MM.1S (cell line): ENCODE measurements at regions not wholly inside any gene's neighbourhood (a gene's known extent, or its start where the extent isn't known, plus 50 kb on each side); places are given as distances from the start of the nearest gene placed in this dataset.

Source experiments
- DNase-seq: peaks from one replicate; pipeline ENCODE4 v3.0.0-alpha.2; 2015
- H2AFZ ChIP-seq: fragments of 300-600 bp; sonication (generic); 2 replicates; pipeline ENCODE4 v1.6.0; 2016; ENCODE audit warnings: antibody characterized with exemption, low read length
- H3F3A ChIP-seq: fragments of 300-600 bp; sonication (generic); 2 replicates; pipeline ENCODE4 v1.6.1; 2016; ENCODE audit warnings: mild to moderate bottlenecking, antibody characterized with exemption, low read length, moderate library complexity, mixed read lengths; ENCODE audit not compliant: insufficient read depth
- H3K27ac ChIP-seq: fragments of 300-600 bp; sonication (generic); 2 replicates; pipeline ENCODE4 v1.5.1; 2016; ENCODE audit warnings: mild to moderate bottlenecking, low read length
- H3K27me3 ChIP-seq: fragments of 300-600 bp; sonication (generic); replicated peaks from 2 replicates; pipeline ENCODE4 v1.6.0; 2016; ENCODE audit warnings: low read length; ENCODE audit not compliant: insufficient read depth
- H3K36me3 ChIP-seq: fragments of 300-600 bp; sonication (generic); replicated peaks from 2 replicates; pipeline ENCODE4 v1.6.1; 2016; ENCODE audit warnings: mild to moderate bottlenecking, low read length, mixed read lengths; ENCODE audit not compliant: insufficient read depth
- H3K4me1 ChIP-seq: fragments of 300-600 bp; sonication (generic); 2 replicates; pipeline ENCODE4 v1.6.1; 2016; ENCODE audit warnings: low read length, mixed read lengths
- H3K4me2 ChIP-seq: fragments of 300-600 bp; sonication (generic); 2 replicates; pipeline ENCODE4 v1.6.0; 2016; ENCODE audit warnings: low read depth, low read length
- H3K4me3 ChIP-seq: fragments of 300-600 bp; sonication (generic); 2 replicates; pipeline ENCODE4 v1.5.1; 2016; ENCODE audit warnings: low read length, mixed read lengths
- H3K79me2 ChIP-seq: fragments of 300-600 bp; sonication (generic); 2 replicates; pipeline ENCODE4 v1.6.1; 2016; ENCODE audit warnings: mixed run types, low read length, mixed read lengths
- H3K9ac ChIP-seq: fragments of 300-600 bp; sonication (generic); 2 replicates; pipeline ENCODE4 v1.6.1; 2016; ENCODE audit warnings: low read length, mixed read lengths
- H3K9me2 ChIP-seq: fragments of 300-600 bp; sonication (generic); replicated peaks from 2 replicates; pipeline ENCODE4 v1.6.1; 2016; ENCODE audit warnings: mild to moderate bottlenecking, low read length, mixed read lengths; ENCODE audit not compliant: insufficient read depth
- H3K9me3 ChIP-seq: fragments of 300-600 bp; sonication (generic); replicated peaks from 2 replicates; pipeline ENCODE4 v1.6.1; 2016; ENCODE audit warnings: mild to moderate bottlenecking, low read length, mixed read lengths; ENCODE audit not compliant: insufficient read depth
- H4K20me1 ChIP-seq: fragments of 300-600 bp; sonication (generic); 2 replicates; pipeline ENCODE4 v1.6.1; 2016; ENCODE audit warnings: mild to moderate bottlenecking, low read length, moderate library complexity, mixed read lengths; ENCODE audit not compliant: insufficient read depth
- CTCF ChIP-seq: fragments of 300-600 bp; sonication (generic); IDR thresholded peaks from 2 replicates; pipeline ENCODE4 v1.5.1; 2016; ENCODE audit warnings: antibody characterized with exemption, low read length, mixed read lengths
- EZH2 ChIP-seq: fragments of 300-600 bp; sonication (generic); optimal IDR thresholded peaks from 2 replicates; pipeline ENCODE3; 2017; ENCODE audit warnings: low read depth, mild to moderate bottlenecking, antibody characterized with exemption, low read length, mixed read lengths
- EZH2phosphoT487 ChIP-seq: fragments of 300-600 bp; sonication (generic); IDR thresholded peaks from 2 replicates; pipeline ENCODE4 v1.6.1; 2018; ENCODE audit warnings: antibody characterized with exemption, low read length

GRCh38 chr2:61763605-61764034 is 90.2 kb downstream of the FAM161A start:
- H3K27ac ChIP-seq: peak overlapping the region; percentile 97
- H3K4me2 ChIP-seq: peak overlapping the region; percentile 73
- H3K36me3 ChIP-seq: no peaks in the 10 kb centered on the region
- H3F3A ChIP-seq: peaks cover 16% of the 10 kb centered on the region
- H3K9me3 ChIP-seq: no peaks in the 10 kb centered on the region
- H3K4me1 ChIP-seq: no peaks in the 10 kb centered on the region
- no peak for TF ChIP-seq EZH2phosphoT487
- TF ChIP-seq CTCF: peak; percentile 22
- DNase-seq: no peak
- H3K4me3 ChIP-seq: peak overlapping the region; percentile 89
- peak overlapping the region; percentile 94 for H3K9ac ChIP-seq
- H3K79me2 ChIP-seq: no peaks in the 10 kb centered on the region
- H3K27me3 ChIP-seq: no peaks in the 10 kb centered on the region
- peak overlapping the region; percentile 81 for H2AFZ ChIP-seq
- H4K20me1 ChIP-seq: no peaks in the 10 kb centered on the region
- no peaks in the 10 kb centered on the region for H3K9me2 ChIP-seq

- Histone ChIP-seq H3K4me2 (no peak overlapping the region), H3K79me2 (no peaks in the 10 kb centered on the region), H4K20me1 (no peaks in the 10 kb centered on the region), H2AFZ (no peak overlapping the region), H3K9ac (no peak overlapping the region), H3K27me3 (no peaks in the 10 kb centered on the region), H3K27ac (no peak overlapping the region), H3K4me1 (no peaks in the 10 kb centered on the region), H3K4me3 (no peak overlapping the region), H3K36me3 (no peaks in the 10 kb centered on the region), H3K9me3 (no peaks in the 10 kb centered on the region), H3K9me2 (no peaks in the 10 kb centered on the region), H3F3A (peaks cover 16% of the 10 kb centered on the region)
- TF ChIP-seq EZH2phosphoT487: no peak
- no peak for TF ChIP-seq CTCF
- no peak for TF ChIP-seq EZH2
- no peak for DNase-seq
These were observed 91.6 kb downstream of the FAM161A start for GRCh38 chr2:61762292-61762691.

GRCh38 chr2:61759718-61760117 is 94.1 kb downstream of the FAM161A start:
- Histone ChIP-seq H3K27ac (no peak overlapping the region), H4K20me1 (no peaks in the 10 kb centered on the region), H3F3A (peaks cover 11% of the 10 kb centered on the region), H3K4me3 (no peak overlapping the region), H3K9ac (no peak overlapping the region), H3K9me3 (no peaks in the 10 kb centered on the region), H3K4me2 (no peak overlapping the region), H3K36me3 (no peaks in the 10 kb centered on the region), H3K27me3 (no peaks in the 10 kb centered on the region), H2AFZ (no peak overlapping the region), H3K4me1 (no peaks in the 10 kb centered on the region), H3K9me2 (no peaks in the 10 kb centered on the region), H3K79me2 (no peaks in the 10 kb centered on the region)
- no peak for DNase-seq
- TF ChIP-seq EZH2 (no peak), EZH2phosphoT487 (no peak), CTCF (no peak)

- DNase-seq: no peak
- Histone ChIP-seq H3K4me3 (no peak overlapping the region), H4K20me1 (no peaks in the 10 kb centered on the region), H3K4me1 (0 out of 2 replicates have a peak, but pooled peaks cover under 1% of the 10 kb centered on the region), H3K4me2 (no peak overlapping the region), H3K79me2 (no peaks in the 10 kb centered on the region), H3K27me3 (no peaks in the 10 kb centered on the region), H3F3A (peaks cover 7% of the 10 kb centered on the region), H3K9ac (no peak overlapping the region), H3K36me3 (no peaks in the 10 kb centered on the region), H3K9me2 (no peaks in the 10 kb centered on the region), H3K9me3 (no peaks in the 10 kb centered on the region), H2AFZ (no peak overlapping the region), H3K27ac (no peak overlapping the region)
- TF ChIP-seq CTCF: no peak
- no peak for TF ChIP-seq EZH2phosphoT487
- no peak for TF ChIP-seq EZH2
These were observed 94.9 kb downstream of the FAM161A start for GRCh38 chr2:61759005-61759404.
